ENCODE measurements at regions not wholly inside any gene's neighbourhood (a gene's known extent, or its start where the extent isn't known, plus 50 kb on each side); places are given as distances from the start of the nearest gene placed in this dataset.

- TF ChIP-seq CTCF (IDR thresholded peaks at IDR 0.05; ENCODE audit: insufficient read depth in 1 of 2, low read depth in 1 of 2, low read length in 1 of 2, severe bottlenecking in 1 of 2, unreplicated experiment in 1 of 2), result no peak
- intact Hi-C loops (cut with micrococcal nuclease; ENCODE audit: unreplicated experiment), result no loop called here
- Mint-ChIP-seq H3K36me3 (ENCODE audit: insufficient read depth, unreplicated experiment) (no peaks in the 10 kb centered on the region), H3K27ac (ENCODE audit: unreplicated experiment) (no peak overlapping the region), H3K27me3 (ENCODE audit: insufficient read depth, unreplicated experiment) (no peaks in the 10 kb centered on the region), H3K4me3 (ENCODE audit: unreplicated experiment) (no peak overlapping the region), H3K9me3 (ENCODE audit: unreplicated experiment) (no peaks in the 10 kb centered on the region), H3K4me1 (ENCODE audit: low read depth, unreplicated experiment) (no peaks in the 10 kb centered on the region)
- no TSS peak for BruUV-seq (replicated peaks)
- H3K4me1 ChIP-seq, result 0 out of 2 replicates have a peak, but pooled peaks cover 8% of the 10 kb centered on the region
- H3K4me3 ChIP-seq (ENCODE audit: low read depth, low read length), result no peak overlapping the region
- H3K27me3 ChIP-seq (replicated peaks; ENCODE audit: control insufficient read depth, insufficient read depth, low read length), result no peaks in the 10 kb centered on the region
- no peaks in the 10 kb centered on the region for H3K36me3 ChIP-seq (ENCODE audit: control insufficient read depth, insufficient read depth, low read length)
- ChIA-PET CTCF (no interaction called here), POLR2A (no interaction called here)
- no peaks in the 10 kb centered on the region for H3K9me3 ChIP-seq
- no peak for DNase-seq
These were observed 1449.2 kb downstream of the C4orf33 start for GRCh38 chr4:130545171-130545570.

- H3K36me3 ChIP-seq (ENCODE audit: control insufficient read depth, insufficient read depth, low read length), result no peaks in the 10 kb centered on the region
- intact Hi-C loops (cut with micrococcal nuclease; ENCODE audit: unreplicated experiment), result no loop called here
- DNase-seq, result no peak
- H3K36me3 Mint-ChIP-seq (ENCODE audit: insufficient read depth, unreplicated experiment), result no peaks in the 10 kb centered on the region
- no peak for TF ChIP-seq CTCF (IDR thresholded peaks at IDR 0.05; ENCODE audit: insufficient read depth in 1 of 2, low read depth in 1 of 2, low read length in 1 of 2, severe bottlenecking in 1 of 2, unreplicated experiment in 1 of 2)
- no peak overlapping the region for H3K4me3 ChIP-seq (ENCODE audit: low read depth, low read length)
- no peaks in the 10 kb centered on the region for H3K4me1 Mint-ChIP-seq (ENCODE audit: low read depth, unreplicated experiment)
- POLR2A ChIA-PET, result no interaction called here
- CTCF ChIA-PET, result no interaction called here
- H3K27me3 Mint-ChIP-seq (ENCODE audit: insufficient read depth, unreplicated experiment), result no peaks in the 10 kb centered on the region
- no peaks in the 10 kb centered on the region for H3K9me3 ChIP-seq
- no peaks in the 10 kb centered on the region for H3K9me3 Mint-ChIP-seq (ENCODE audit: unreplicated experiment)
- H3K4me1 ChIP-seq, result 0 out of 2 replicates have a peak, but pooled peaks cover 8% of the 10 kb centered on the region
- H3K4me3 Mint-ChIP-seq (ENCODE audit: unreplicated experiment), result no peak overlapping the region
- no peaks in the 10 kb centered on the region for H3K27me3 ChIP-seq (replicated peaks; ENCODE audit: control insufficient read depth, insufficient read depth, low read length)
- H3K27ac Mint-ChIP-seq (ENCODE audit: unreplicated experiment), result no peak overlapping the region
- BruUV-seq (replicated peaks), result no TSS peak
These were observed 1449.6 kb downstream of the C4orf33 start for GRCh38 chr4:130545596-130545995.

- Mint-ChIP-seq H3K4me3 (ENCODE audit: unreplicated experiment) (no peak overlapping the region), H3K9me3 (ENCODE audit: unreplicated experiment) (no peaks in the 10 kb centered on the region), H3K36me3 (ENCODE audit: insufficient read depth, unreplicated experiment) (no peaks in the 10 kb centered on the region), H3K4me1 (ENCODE audit: low read depth, unreplicated experiment) (peaks cover 7% of the 10 kb centered on the region), H3K27ac (ENCODE audit: unreplicated experiment) (no peak overlapping the region), H3K27me3 (ENCODE audit: insufficient read depth, unreplicated experiment) (peaks cover 2% of the 10 kb centered on the region)
- no peak for TF ChIP-seq CTCF (IDR thresholded peaks at IDR 0.05; ENCODE audit: insufficient read depth in 1 of 2, low read depth in 1 of 2, low read length in 1 of 2, severe bottlenecking in 1 of 2, unreplicated experiment in 1 of 2)
- no TSS peak for BruUV-seq (replicated peaks)
- Histone ChIP-seq H3K36me3 (ENCODE audit: control insufficient read depth, insufficient read depth, low read length) (no peaks in the 10 kb centered on the region), H3K4me3 (ENCODE audit: low read depth, low read length) (no peak overlapping the region), H3K9me3 (no peaks in the 10 kb centered on the region), H3K27me3 (replicated peaks; ENCODE audit: control insufficient read depth, insufficient read depth, low read length) (no peaks in the 10 kb centered on the region), H3K4me1 (0 out of 2 replicates have a peak, but pooled peaks cover 3% of the 10 kb centered on the region)
- DNase-seq, result no peak
- intact Hi-C loops (cut with micrococcal nuclease; ENCODE audit: unreplicated experiment), result no loop called here
- ChIA-PET POLR2A (no interaction called here), CTCF (no interaction called here)
These were observed 1463.3 kb downstream of the C4orf33 start for GRCh38 chr4:130559268-130559667.

Measured in Caco-2 (cell line).